ENCODE measurements at regions not wholly inside any gene's neighbourhood (a gene's known extent, or its start where the extent isn't known, plus 50 kb on each side); places are given as distances from the start of the nearest gene placed in this dataset.
"Not testable (repeated sequence)": the region's sequence is repeated elsewhere in the genome, so short reads cannot be mapped to it uniquely, and the experiment has no call there.

GRCh38 chr7:66413379-66414114 is 208.4 kb downstream of the TPST1 start:
- DNase-seq (ENCODE audit: low read depth in 3 of 3, low spot score in 2 of 3) = peak; percentile 61 to 84 (median 66)

- no peak for DNase-seq (ENCODE audit: low read depth in 3 of 3, low spot score in 2 of 3)
These were observed 210.6 kb downstream of the TPST1 start for GRCh38 chr7:66415659-66416265.

- DNase-seq (ENCODE audit: low read depth in 3 of 3, low spot score in 2 of 3) = no peak
These were observed 210.1 kb upstream of the KCTD7 start for GRCh38 chr7:66418537-66418936.

GRCh38 chr7:66419210-66419609 is 209.5 kb upstream of the KCTD7 start:
- no peak for DNase-seq (ENCODE audit: low read depth in 3 of 3, low spot score in 2 of 3)

- no peak for DNase-seq (ENCODE audit: low read depth in 3 of 3, low spot score in 2 of 3)
These were observed 206.7 kb upstream of the KCTD7 start for GRCh38 chr7:66421830-66422475.

GRCh38 chr7:66423729-66424128 is 205.0 kb upstream of the KCTD7 start:
- no peak for DNase-seq (ENCODE audit: low read depth in 3 of 3, low spot score in 2 of 3)

- DNase-seq (ENCODE audit: low read depth in 3 of 3, low spot score in 2 of 3) = no peak
These were observed 202.3 kb upstream of the KCTD7 start for GRCh38 chr7:66426332-66426731.

- no peak for DNase-seq (ENCODE audit: low read depth in 3 of 3, low spot score in 2 of 3)
These were observed 201.7 kb upstream of the KCTD7 start for GRCh38 chr7:66426996-66427395.

GRCh38 chr7:66427956-66428355 is 200.7 kb upstream of the KCTD7 start:
- no peak for DNase-seq (ENCODE audit: low read depth in 3 of 3, low spot score in 2 of 3)

- DNase-seq (ENCODE audit: low read depth in 3 of 3, low spot score in 2 of 3) = no peak
These were observed 199.1 kb upstream of the KCTD7 start for GRCh38 chr7:66429498-66430163.

GRCh38 chr7:66430164-66430545 is 198.5 kb upstream of the KCTD7 start:
- DNase-seq (ENCODE audit: low read depth in 3 of 3, low spot score in 2 of 3) = no peak

- not testable (repeated sequence) for DNase-seq (ENCODE audit: low read depth in 3 of 3, low spot score in 2 of 3)
These were observed 189.8 kb upstream of the KCTD7 start for GRCh38 chr7:66438703-66439405.

GRCh38 chr7:66442385-66442784 is 186.3 kb upstream of the KCTD7 start:
- no peak for DNase-seq (ENCODE audit: low read depth in 3 of 3, low spot score in 2 of 3)

- DNase-seq (ENCODE audit: low read depth in 3 of 3, low spot score in 2 of 3) = no peak
These were observed 184.7 kb upstream of the KCTD7 start for GRCh38 chr7:66443946-66444345.

GRCh38 chr7:66447007-66447406 is 181.7 kb upstream of the KCTD7 start:
- not testable (repeated sequence) for DNase-seq (ENCODE audit: low read depth in 3 of 3, low spot score in 2 of 3)

- not testable (repeated sequence) for DNase-seq (ENCODE audit: low read depth in 3 of 3, low spot score in 2 of 3)
These were observed 177.9 kb upstream of the KCTD7 start for GRCh38 chr7:66450814-66451213.

GRCh38 chr7:66451713-66452112 is 177.0 kb upstream of the KCTD7 start:
- DNase-seq (ENCODE audit: low read depth in 3 of 3, low spot score in 2 of 3) = not testable (repeated sequence)

GRCh38 chr7:66452165-66452564 is 176.5 kb upstream of the KCTD7 start:
- no peak for DNase-seq (ENCODE audit: low read depth in 3 of 3, low spot score in 2 of 3)

GRCh38 chr7:66453340-66453739 is 175.3 kb upstream of the KCTD7 start:
- DNase-seq (ENCODE audit: low read depth in 3 of 3, low spot score in 2 of 3) = no peak

GRCh38 chr7:66454600-66455225 is 174.0 kb upstream of the KCTD7 start:
- DNase-seq (ENCODE audit: low read depth in 3 of 3, low spot score in 2 of 3) = no peak

Data from right renal cortex interstitium (tissue), 3 donors.